T-helper 1 cell treated with Interleukin-12 subunit alpha and Interleukin-12 subunit beta and Interleukin-4 antibody, amounts not matched to agents 30 ng/mL and 1 ng/mL, for 36 hours (primary cell): ENCODE measurements at regions not wholly inside any gene's neighbourhood (a gene's known extent, or its start where the extent isn't known, plus 50 kb on each side); places are given as distances from the start of the nearest gene placed in this dataset.

Experiments used
- intact Hi-C: fragments of 100-400 bp; cut with micrococcal nuclease; formaldehyde crosslinking; loops from one replicate; pipeline ENCODE4 v1.15.1; 2024

DNA sequence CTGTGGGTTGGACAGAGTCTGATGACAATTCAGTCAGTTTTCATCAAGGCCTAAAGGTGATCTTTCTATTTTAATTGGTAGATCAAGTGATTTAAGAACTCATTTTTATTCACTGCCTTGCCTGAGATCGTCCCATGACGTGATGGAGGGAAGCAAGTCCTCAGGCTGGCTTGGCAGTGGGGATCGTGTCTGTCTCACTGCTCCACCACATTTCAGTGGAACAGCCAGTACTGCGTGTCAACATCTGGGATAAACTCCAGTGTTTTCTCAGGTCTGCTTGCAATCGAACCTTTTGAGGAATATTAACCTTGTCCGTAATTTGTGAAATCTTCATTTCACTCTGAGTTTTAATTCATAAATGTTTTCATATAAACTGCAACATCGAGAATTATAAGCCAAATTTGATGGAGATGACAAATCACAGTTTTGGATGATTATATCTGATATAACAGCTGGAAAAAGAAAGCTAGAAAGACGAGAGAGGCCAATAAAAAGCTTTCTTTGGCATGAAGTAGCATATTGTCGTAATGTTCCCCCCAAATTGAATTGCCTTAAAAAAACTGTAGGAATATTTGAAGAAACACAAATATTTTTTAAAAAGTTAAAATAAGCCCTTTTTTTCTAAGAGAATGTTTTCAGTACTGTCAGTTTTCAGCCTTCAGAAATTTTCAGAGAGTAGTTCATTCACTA, 414.7 kb upstream of the SPRED2 start:
- intact Hi-C loops: no loop called here

GRCh38 chr2:65845442-65846182, 413.2 kb upstream of the SPRED2 start:
- intact Hi-C loops: no loop called here

GRCh38 chr2:65842104-65842503, 409.7 kb upstream of the SPRED2 start:
- intact Hi-C loops: no loop called here

DNA sequence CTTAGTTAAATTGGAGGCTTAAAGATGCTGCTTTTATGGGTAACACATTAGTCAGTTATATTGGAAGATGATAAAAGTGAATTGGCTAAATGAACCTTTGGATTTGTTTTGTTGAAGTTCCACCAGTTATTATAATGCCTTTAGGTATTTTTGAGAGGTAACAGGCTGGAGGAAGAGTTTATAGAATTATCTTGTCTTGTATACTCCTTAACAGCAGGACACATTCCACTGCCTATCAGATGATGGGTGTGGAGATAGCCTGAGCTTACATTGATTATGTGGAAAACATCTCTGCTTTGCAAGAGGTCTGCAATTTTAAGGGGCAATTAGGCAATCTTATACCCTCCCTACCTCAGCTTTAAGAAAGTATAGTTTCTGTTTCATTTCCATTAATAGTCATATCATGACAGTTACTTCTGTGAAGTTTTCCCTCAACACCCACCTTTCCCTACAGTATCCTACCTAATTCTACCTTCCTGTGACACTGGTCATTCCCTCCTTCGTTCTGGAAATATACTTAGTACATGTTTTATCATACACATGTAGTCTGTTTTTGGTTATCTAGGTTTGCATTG, 403.7 kb upstream of the SPRED2 start:
- intact Hi-C loops: no loop called here

DNA sequence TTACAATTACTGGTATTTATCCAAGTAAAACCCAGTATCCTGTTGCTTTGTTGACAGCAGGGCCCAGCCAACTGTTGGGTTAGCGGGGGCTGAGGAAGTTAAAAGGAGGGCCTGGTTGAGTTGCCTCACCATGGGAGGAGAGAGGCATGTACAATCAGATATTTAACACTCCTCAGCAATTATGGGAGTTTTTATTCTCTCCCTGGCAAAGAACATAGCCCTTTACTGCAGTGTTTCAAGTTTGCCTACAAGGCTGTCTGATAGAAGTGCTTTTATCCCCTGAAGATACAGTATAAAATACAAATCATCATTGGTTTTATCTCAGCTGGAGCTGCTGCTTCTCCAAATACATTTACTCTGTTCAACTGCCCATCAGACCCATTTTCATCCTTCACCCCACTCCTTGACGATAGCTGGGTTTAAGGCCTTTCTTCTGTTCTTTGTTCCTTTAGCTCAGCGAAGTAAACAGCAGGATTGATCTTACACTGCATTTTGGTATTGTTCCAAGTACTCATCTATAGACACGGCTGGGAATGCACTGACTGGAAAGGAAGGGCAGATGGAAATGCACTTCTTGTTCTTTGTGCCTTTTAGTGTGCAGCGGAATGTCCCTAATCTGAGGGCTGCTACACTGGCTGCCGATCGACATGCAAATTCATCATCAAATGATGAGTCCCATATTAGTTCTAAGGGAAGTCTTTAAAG, 402.5 kb upstream of the SPRED2 start:
- intact Hi-C loops: no loop called here

- intact Hi-C loops: no loop called here
Observed at GRCh38 chr2:65834062-65834461, 401.7 kb upstream of the SPRED2 start.

DNA sequence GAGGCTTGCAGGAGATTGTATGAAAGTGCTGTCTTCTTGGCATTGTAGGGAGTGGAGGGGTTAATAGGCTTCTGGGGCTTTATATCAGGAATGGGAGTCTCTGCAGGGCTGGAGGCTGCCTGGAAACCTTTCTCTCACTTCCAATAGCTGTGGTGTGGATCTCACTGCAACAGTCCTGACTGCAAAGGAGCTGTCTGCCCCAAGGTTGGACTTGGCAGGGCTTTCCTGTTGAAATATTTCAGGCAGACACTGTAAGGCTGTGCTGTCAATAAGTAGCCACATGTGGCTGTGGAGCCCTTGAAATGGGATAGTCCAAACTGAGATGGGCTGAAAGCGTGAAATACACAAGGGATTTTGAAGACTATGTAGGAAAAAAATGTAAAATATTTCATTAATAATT, 399.1 kb upstream of the SPRED2 start:
- intact Hi-C loops: no loop called here

DNA sequence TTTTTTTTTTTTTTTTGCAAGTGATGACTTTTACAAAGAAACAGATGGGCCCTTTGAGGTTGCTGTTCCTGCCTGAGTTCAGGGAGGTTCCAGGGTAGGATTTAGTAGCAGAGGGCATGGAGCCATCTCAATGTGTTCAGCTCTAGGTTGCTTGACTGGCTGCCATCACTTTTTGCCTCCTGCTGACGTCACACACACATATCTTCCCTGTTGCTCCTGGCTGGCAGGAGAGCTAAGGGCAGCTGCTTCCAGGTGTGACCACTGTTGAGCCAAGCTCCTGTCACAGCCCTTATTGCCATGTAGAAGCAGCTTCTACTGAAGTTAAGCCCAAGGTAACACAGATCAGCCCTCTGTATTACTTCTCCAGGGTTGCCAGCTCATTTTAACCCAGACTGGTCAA, 394.2 kb upstream of the SPRED2 start:
- intact Hi-C loops: no loop called here

GRCh38 chr2:65823511-65823910, 391.1 kb upstream of the SPRED2 start:
- intact Hi-C loops: no loop called here

DNA sequence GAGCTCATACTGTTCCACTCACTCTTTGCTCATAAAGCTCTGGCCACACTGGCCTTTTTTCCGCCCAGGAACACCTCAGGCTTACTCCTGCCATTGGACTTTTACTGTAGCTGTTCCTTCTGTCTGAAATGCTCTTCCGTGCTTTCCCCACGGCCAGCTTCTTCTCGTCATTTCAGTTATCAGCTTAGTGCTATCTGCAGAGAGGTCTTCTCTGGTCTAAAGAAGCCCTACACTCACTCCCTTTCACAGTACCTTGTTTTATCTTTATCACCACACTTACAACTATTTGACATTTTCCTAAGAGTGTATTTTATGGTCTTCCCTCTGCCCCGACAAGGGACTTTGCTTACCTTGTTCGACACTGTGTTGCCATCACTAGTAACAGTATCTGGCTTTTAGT, 388.1 kb upstream of the SPRED2 start:
- intact Hi-C loops: no loop called here

- intact Hi-C loops: no loop called here
Observed at GRCh38 chr2:65819963-65820362, 387.6 kb upstream of the SPRED2 start.

GRCh38 chr2:65818873-65819451, 386.6 kb upstream of the SPRED2 start:
- intact Hi-C loops: no loop called here

GRCh38 chr2:65813631-65814173, 381.3 kb upstream of the SPRED2 start:
- intact Hi-C loops: no loop called here

GRCh38 chr2:65812887-65813286, 380.5 kb upstream of the SPRED2 start:
- intact Hi-C loops: no loop called here

DNA sequence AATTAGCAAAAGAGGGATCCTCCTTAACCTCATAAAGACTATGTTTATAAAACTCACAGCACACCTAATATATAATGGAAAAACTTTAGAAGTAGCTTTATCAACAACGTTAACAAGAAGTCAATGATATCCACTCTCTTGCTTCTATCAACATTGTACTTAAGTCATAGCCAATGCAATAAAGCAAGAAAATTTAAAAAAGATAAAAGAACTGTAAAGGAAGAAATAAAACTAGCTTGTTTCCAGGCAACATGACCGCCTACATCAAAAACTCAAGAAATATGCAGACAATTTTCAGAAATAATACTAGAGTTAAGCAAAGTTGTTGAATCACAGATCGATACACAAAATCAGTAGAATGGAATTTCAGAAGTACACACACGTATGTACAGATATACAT, 375.5 kb upstream of the SPRED2 start:
- intact Hi-C loops: no loop called here

GRCh38 chr2:65804777-65805176, 372.4 kb upstream of the SPRED2 start:
- intact Hi-C loops: no loop called here

- intact Hi-C loops: no loop called here
Observed at GRCh38 chr2:65802298-65802942, 370.0 kb upstream of the SPRED2 start.

GRCh38 chr2:65800998-65801397, 368.6 kb upstream of the SPRED2 start:
- intact Hi-C loops: no loop called here

- intact Hi-C loops: no loop called here
Observed at GRCh38 chr2:65799141-65799854, 366.9 kb upstream of the SPRED2 start.

DNA sequence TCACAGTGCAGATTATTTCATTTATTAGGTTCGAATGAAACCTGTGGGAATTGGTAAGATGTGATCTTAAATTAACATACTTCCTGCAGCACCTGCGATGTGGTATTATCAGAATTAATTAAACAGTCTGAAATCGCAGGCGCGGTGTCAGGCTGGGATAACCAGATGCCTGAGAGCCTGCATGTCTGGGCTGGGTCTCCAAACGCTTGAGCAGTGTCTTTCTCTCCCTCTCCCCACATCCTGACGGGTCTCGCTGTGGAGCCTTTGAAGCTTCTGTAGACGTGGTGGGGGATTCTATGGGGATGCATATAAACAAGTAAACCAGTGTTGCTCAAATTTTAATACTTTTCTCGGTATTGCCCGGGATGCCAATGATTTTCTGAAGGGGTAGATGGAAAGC, 366.2 kb upstream of the SPRED2 start:
- intact Hi-C loops: no loop called here
